GM23338 (cell line): ENCODE measurements at regions not wholly inside any gene's neighbourhood (a gene's known extent, or its start where the extent isn't known, plus 50 kb on each side); places are given as distances from the start of the nearest gene placed in this dataset.

Experiments
- ATAC-seq: fragments of 200-7000 bp; cut with Tn5 transposase; 3 replicates; pipeline ENCODE4 v1.9.1; 2020
- DNase-seq: peaks from one replicate; pipeline ENCODE4 v3.0.0-alpha.2; 2015; ENCODE audit warnings: low spot score
- H2AFZ ChIP-seq: fragments of 200-600 bp; sonication (generic); 2 replicates; pipeline ENCODE4 v1.8.0; 2016; ENCODE audit warnings: antibody characterized with exemption, mild to moderate bottlenecking, moderate library complexity
- H3F3A ChIP-seq: fragments of 200-600 bp; sonication (generic); replicated peaks from 2 replicates; pipeline ENCODE4 v1.8.0; 2017; ENCODE audit warnings: antibody characterized with exemption, mixed run types, low read depth
- H3K27ac ChIP-seq: fragments of 200-600 bp; sonication (generic); 2 replicates; pipeline ENCODE4 v1.6.1; 2016; ENCODE audit warnings: low read depth
- H3K27me3 ChIP-seq: fragments of 200-600 bp; sonication (generic); 2 replicates; pipeline ENCODE4 v1.8.0; 2016; ENCODE audit warnings: mild to moderate bottlenecking, mixed run types, moderate library complexity; ENCODE audit not compliant: insufficient read depth
- H3K36me3 ChIP-seq: fragments of 200-600 bp; sonication (generic); 2 replicates; pipeline ENCODE4 v1.8.0; 2016; ENCODE audit warnings: mild to moderate bottlenecking; ENCODE audit not compliant: insufficient read depth
- H3K4me1 ChIP-seq: fragments of 200-600 bp; sonication (generic); 2 replicates; pipeline ENCODE4 v1.8.0; 2016; ENCODE audit warnings: mild to moderate bottlenecking, moderate library complexity; ENCODE audit not compliant: insufficient read depth
- H3K4me2 ChIP-seq: fragments of 200-600 bp; sonication (generic); 2 replicates; pipeline ENCODE4 v1.7.1; 2017; ENCODE audit warnings: mixed run types
- H3K4me3 ChIP-seq: fragments of 200-600 bp; sonication (generic); 2 replicates; pipeline ENCODE4 v1.6.1; 2016; ENCODE audit warnings: mixed run types
- H3K79me2 ChIP-seq: fragments of 200-600 bp; sonication (generic); replicated peaks from 2 replicates; pipeline ENCODE4 v1.8.0; 2017; ENCODE audit warnings: mild to moderate bottlenecking; ENCODE audit not compliant: insufficient read depth
- H3K9me2 ChIP-seq: fragments of 200-600 bp; sonication (generic); 2 replicates; pipeline ENCODE4 v1.8.0; 2017; ENCODE audit not compliant: insufficient read depth
- H4K20me1 ChIP-seq: fragments of 200-600 bp; sonication (generic); replicated peaks from 2 replicates; pipeline ENCODE4 v1.8.0; 2017; ENCODE audit warnings: mild to moderate bottlenecking; ENCODE audit not compliant: insufficient read depth
- H3K27ac Mint-ChIP-seq: 2 replicates; pipeline ENCODE4 v1.8.0; 2020; ENCODE audit warnings: inconsistent platforms, mild to moderate bottlenecking, moderate library complexity, mixed read lengths
- H3K27me3 Mint-ChIP-seq: 3 replicates; pipeline ENCODE4 v1.8.0; 2022; ENCODE audit warnings: low read depth, mild to moderate bottlenecking, moderate library complexity, mixed read lengths, inconsistent platforms; ENCODE audit not compliant: insufficient read depth, poor library complexity
- H3K36me3 Mint-ChIP-seq: 3 replicates; pipeline ENCODE4 v1.8.0; 2021; ENCODE audit warnings: low read depth, mild to moderate bottlenecking, inconsistent platforms, moderate library complexity, mixed read lengths
- H3K4me1 Mint-ChIP-seq: 3 replicates; pipeline ENCODE4 v1.8.0; 2020; ENCODE audit warnings: mild to moderate bottlenecking, inconsistent platforms, mixed read lengths
- H3K4me3 Mint-ChIP-seq: 3 replicates; pipeline ENCODE4 v1.8.0; 2021; ENCODE audit warnings: moderate library complexity, mild to moderate bottlenecking, inconsistent platforms, mixed read lengths
- H3K9me3 Mint-ChIP-seq: 3 replicates; pipeline ENCODE4 v1.8.0; 2020; ENCODE audit warnings: moderate library complexity, mild to moderate bottlenecking, inconsistent platforms, mixed read lengths
- CREB1 ChIP-seq: fragments of 250-450 bp; sonication (Bioruptor Pico); IDR thresholded peaks from 2 replicates; pipeline ENCODE4 v1.5.0; 2020; ENCODE audit warnings: low read depth, mild to moderate bottlenecking, moderate library complexity
- CTCF ChIP-seq, 2 experiments: fragments of 200-600 bp in 1 of 2; sonication (generic) in 1 of 2; conservative IDR thresholded peaks; 2 replicates each; pipeline versions ENCODE4 v1.5.1 to v1.6.1; 2016 to 2017; ENCODE audit warnings: antibody characterized with exemption in 2 of 2, low read depth in 2 of 2, mild to moderate bottlenecking in 2 of 2, moderate library complexity in 1 of 2
- EZH2phosphoT487 ChIP-seq: fragments of 200-600 bp; sonication (generic); IDR thresholded peaks from one replicate; pipeline ENCODE4 v1.8.1; 2018; ENCODE audit warnings: antibody characterized with exemption; ENCODE audit not compliant: unreplicated experiment
- JUNB ChIP-seq: IDR thresholded peaks from one replicate; pipeline ENCODE4 v1.6.1; 2016; ENCODE audit warnings: antibody characterized with exemption; ENCODE audit not compliant: unreplicated experiment
- POLR2AphosphoS5 ChIP-seq: IDR thresholded peaks from 2 replicates; pipeline ENCODE4 v1.6.1; 2016; ENCODE audit warnings: antibody characterized with exemption, low read depth
- STAT1 ChIP-seq: IDR thresholded peaks from one replicate; pipeline ENCODE4 v1.6.1; 2016; ENCODE audit warnings: antibody characterized with exemption; ENCODE audit not compliant: unreplicated experiment
- TF ChIP-seq, protein P1 (sequence below): IDR thresholded peaks from one replicate; pipeline ENCODE4 v1.6.1; 2018; ENCODE audit warnings: antibody characterized with exemption; ENCODE audit not compliant: unreplicated experiment
- TF ChIP-seq, protein P2 (sequence below): IDR thresholded peaks from 2 replicates; pipeline ENCODE4 v1.6.1; 2016; ENCODE audit warnings: antibody characterized with exemption
- TF ChIP-seq, protein P3 (sequence below): fragments of 250-450 bp; sonication (Bioruptor Pico); IDR thresholded peaks from 2 replicates; pipeline ENCODE4 v1.5.0; 2020; ENCODE audit warnings: mild to moderate bottlenecking, moderate library complexity

DNA sequence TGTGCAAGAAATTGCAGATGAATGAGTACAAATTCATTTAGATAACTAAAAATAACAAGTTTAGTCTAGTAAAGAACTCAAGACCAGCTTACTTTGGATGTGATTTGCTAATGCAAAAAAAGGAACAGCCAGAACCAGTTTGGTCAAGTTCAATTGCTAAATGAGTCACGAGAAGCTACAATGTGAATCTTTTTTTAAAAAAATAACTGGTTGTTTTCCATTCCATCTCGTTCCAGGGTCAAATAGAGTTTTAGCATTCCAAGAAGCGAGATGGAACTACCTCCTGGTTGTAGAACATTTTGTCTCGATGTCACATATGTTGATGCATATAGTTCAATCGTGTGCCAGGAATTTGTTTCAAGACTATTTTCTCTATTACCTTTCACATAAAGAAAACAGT lies 65.0 kb upstream of the IKZF2 start (continued):
- TF ChIP-seq, protein P1, sequence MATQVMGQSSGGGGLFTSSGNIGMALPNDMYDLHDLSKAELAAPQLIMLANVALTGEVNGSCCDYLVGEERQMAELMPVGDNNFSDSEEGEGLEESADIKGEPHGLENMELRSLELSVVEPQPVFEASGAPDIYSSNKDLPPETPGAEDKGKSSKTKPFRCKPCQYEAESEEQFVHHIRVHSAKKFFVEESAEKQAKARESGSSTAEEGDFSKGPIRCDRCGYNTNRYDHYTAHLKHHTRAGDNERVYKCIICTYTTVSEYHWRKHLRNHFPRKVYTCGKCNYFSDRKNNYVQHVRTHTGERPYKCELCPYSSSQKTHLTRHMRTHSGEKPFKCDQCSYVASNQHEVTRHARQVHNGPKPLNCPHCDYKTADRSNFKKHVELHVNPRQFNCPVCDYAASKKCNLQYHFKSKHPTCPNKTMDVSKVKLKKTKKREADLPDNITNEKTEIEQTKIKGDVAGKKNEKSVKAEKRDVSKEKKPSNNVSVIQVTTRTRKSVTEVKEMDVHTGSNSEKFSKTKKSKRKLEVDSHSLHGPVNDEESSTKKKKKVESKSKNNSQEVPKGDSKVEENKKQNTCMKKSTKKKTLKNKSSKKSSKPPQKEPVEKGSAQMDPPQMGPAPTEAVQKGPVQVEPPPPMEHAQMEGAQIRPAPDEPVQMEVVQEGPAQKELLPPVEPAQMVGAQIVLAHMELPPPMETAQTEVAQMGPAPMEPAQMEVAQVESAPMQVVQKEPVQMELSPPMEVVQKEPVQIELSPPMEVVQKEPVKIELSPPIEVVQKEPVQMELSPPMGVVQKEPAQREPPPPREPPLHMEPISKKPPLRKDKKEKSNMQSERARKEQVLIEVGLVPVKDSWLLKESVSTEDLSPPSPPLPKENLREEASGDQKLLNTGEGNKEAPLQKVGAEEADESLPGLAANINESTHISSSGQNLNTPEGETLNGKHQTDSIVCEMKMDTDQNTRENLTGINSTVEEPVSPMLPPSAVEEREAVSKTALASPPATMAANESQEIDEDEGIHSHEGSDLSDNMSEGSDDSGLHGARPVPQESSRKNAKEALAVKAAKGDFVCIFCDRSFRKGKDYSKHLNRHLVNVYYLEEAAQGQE = no peak
- TF ChIP-seq STAT1 (no peak), EZH2phosphoT487 (no peak)

DNA sequence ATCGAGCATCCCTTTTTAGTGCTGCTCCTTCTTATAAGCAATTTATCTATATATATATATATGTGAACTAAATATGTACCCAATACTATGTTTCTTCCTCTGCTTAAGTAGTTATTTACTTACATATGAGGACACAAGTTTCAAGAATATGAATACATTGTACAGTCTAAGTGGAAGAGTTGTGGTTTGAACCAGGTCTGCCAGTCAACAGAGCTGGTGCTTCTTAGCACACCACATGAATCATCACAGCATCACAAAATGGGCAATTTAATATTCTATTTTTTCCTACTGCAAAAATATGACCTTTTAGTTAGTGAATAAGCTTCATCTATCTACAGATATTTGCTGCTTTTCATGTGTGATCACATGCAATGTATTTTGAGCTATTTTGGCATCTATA lies 64.4 kb upstream of the SPAG16 start:
- Mint-ChIP-seq H3K4me1 (peaks cover 9% of the 10 kb centered on the region), H3K27ac (no peak overlapping the region), H3K4me3 (no peak overlapping the region), H3K9me3 (no peaks in the 10 kb centered on the region), H3K36me3 (no peaks in the 10 kb centered on the region), H3K27me3 (no peaks in the 10 kb centered on the region)
- H3F3A ChIP-seq = no peaks in the 10 kb centered on the region
- no peaks in the 10 kb centered on the region for H4K20me1 ChIP-seq
- no peak for DNase-seq
- H3K4me3 ChIP-seq = no peak overlapping the region
- H3K79me2 ChIP-seq = no peaks in the 10 kb centered on the region
- H3K27me3 ChIP-seq = no peaks in the 10 kb centered on the region
- H3K27ac ChIP-seq = no peak overlapping the region
- H2AFZ ChIP-seq = no peak overlapping the region
- no peak for ATAC-seq
- peaks cover 9% of the 10 kb centered on the region; the same call in 1 of the 2 replicates for H3K4me1 ChIP-seq
- H3K36me3 ChIP-seq = no peaks in the 10 kb centered on the region
- H3K9me2 ChIP-seq = no peaks in the 10 kb centered on the region
- no peak overlapping the region for H3K4me2 ChIP-seq
- no peak for TF ChIP-seq CTCF (conservative IDR thresholded peaks at IDR 0.05; ENCODE audit: low read depth in 2 of 2)
- TF ChIP-seq CREB1 (CRISPR knock-in tag) = no peak
- TF ChIP-seq, protein P1 = no peak
- TF ChIP-seq, protein P2, sequence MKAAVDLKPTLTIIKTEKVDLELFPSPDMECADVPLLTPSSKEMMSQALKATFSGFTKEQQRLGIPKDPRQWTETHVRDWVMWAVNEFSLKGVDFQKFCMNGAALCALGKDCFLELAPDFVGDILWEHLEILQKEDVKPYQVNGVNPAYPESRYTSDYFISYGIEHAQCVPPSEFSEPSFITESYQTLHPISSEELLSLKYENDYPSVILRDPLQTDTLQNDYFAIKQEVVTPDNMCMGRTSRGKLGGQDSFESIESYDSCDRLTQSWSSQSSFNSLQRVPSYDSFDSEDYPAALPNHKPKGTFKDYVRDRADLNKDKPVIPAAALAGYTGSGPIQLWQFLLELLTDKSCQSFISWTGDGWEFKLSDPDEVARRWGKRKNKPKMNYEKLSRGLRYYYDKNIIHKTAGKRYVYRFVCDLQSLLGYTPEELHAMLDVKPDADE = no peak
- TF ChIP-seq, protein P3, sequence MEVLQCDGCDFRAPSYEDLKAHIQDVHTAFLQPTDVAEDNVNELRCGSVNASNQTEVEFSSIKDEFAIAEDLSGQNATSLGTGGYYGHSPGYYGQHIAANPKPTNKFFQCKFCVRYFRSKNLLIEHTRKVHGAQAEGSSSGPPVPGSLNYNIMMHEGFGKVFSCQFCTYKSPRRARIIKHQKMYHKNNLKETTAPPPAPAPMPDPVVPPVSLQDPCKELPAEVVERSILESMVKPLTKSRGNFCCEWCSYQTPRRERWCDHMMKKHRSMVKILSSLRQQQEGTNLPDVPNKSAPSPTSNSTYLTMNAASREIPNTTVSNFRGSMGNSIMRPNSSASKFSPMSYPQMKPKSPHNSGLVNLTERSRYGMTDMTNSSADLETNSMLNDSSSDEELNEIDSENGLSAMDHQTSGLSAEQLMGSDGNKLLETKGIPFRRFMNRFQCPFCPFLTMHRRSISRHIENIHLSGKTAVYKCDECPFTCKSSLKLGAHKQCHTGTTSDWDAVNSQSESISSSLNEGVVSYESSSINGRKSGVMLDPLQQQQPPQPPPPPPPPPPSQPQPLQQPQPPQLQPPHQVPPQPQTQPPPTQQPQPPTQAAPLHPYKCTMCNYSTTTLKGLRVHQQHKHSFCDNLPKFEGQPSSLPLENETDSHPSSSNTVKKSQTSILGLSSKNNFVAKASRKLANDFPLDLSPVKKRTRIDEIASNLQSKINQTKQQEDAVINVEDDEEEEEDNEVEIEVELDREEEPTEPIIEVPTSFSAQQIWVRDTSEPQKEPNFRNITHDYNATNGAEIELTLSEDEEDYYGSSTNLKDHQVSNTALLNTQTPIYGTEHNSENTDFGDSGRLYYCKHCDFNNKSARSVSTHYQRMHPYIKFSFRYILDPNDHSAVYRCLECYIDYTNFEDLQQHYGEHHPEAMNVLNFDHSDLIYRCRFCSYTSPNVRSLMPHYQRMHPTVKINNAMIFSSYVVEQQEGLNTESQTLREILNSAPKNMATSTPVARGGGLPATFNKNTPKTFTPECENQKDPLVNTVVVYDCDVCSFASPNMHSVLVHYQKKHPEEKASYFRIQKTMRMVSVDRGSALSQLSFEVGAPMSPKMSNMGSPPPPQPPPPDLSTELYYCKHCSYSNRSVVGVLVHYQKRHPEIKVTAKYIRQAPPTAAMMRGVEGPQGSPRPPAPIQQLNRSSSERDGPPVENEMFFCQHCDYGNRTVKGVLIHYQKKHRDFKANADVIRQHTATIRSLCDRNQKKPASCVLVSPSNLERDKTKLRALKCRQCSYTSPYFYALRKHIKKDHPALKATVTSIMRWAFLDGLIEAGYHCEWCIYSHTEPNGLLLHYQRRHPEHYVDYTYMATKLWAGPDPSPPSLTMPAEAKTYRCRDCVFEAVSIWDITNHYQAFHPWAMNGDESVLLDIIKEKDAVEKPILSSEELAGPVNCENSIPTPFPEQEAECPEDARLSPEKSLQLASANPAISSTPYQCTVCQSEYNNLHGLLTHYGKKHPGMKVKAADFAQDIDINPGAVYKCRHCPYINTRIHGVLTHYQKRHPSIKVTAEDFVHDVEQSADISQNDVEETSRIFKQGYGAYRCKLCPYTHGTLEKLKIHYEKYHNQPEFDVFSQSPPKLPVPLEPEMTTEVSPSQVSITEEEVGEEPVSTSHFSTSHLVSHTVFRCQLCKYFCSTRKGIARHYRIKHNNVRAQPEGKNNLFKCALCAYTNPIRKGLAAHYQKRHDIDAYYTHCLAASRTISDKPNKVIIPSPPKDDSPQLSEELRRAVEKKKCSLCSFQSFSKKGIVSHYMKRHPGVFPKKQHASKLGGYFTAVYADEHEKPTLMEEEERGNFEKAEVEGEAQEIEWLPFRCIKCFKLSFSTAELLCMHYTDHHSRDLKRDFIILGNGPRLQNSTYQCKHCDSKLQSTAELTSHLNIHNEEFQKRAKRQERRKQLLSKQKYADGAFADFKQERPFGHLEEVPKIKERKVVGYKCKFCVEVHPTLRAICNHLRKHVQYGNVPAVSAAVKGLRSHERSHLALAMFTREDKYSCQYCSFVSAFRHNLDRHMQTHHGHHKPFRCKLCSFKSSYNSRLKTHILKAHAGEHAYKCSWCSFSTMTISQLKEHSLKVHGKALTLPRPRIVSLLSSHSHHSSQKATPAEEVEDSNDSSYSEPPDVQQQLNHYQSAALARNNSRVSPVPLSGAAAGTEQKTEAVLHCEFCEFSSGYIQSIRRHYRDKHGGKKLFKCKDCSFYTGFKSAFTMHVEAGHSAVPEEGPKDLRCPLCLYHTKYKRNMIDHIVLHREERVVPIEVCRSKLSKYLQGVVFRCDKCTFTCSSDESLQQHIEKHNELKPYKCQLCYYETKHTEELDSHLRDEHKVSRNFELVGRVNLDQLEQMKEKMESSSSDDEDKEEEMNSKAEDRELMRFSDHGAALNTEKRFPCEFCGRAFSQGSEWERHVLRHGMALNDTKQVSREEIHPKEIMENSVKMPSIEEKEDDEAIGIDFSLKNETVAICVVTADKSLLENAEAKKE = no peak
- no peak for TF ChIP-seq JUNB
- no peak for TF ChIP-seq EZH2phosphoT487
- TF ChIP-seq POLR2AphosphoS5 = no peak
